NCI-H1436 (cell line): ENCODE measurements at regions not wholly inside any gene's neighbourhood (a gene's known extent, or its start where the extent isn't known, plus 50 kb on each side); places are given as distances from the start of the nearest gene placed in this dataset.
"Not testable (repeated sequence)": the region's sequence is repeated elsewhere in the genome, so short reads cannot be mapped to it uniquely, and the experiment has no call there.

Source experiments
- DNase-seq: peaks from one replicate; lab custom pipeline; 2025; lab: John Stamatoyannopoulos, UW

DNA sequence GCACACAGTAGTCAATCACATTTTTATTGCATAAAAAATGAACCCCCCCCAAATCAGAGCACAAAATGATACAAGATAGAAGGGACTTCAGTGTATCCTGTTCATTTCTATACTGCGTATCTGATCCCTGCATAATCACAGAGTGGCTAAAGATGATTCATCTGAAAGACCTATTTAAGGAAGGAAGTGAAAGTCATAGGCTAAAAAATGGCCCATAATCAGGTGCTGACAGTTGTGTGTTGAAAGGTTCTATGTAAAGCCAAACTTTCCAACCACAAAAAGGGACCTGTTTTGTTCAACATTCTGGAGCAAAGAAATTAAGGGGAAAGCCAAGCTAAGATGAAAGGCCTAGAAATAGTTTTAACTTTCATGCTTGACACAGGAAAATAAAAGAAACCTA lies 147.8 kb upstream of the ATP2B1 start:
- DNase-seq, result no peak

DNA sequence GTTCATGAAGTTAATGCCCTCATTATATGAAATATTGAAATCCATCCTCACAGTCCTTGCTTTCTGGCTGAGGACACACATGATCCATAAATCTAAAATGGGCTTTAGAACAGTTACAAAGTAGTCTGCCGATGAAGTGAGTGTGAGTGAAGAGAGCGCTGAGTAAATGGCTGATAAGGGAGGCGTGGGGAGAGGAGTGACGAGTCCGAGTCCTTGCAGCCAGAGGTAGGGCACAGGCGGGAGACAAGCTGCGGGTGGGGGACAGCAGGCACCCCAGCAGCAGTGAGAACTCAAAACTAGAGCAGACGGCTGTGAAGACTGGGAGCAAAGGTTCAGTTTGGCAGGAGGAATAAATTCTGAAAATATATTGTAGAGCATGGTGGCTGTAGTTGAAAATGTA lies 140.1 kb upstream of the ATP2B1 start:
- no peak for DNase-seq

DNA sequence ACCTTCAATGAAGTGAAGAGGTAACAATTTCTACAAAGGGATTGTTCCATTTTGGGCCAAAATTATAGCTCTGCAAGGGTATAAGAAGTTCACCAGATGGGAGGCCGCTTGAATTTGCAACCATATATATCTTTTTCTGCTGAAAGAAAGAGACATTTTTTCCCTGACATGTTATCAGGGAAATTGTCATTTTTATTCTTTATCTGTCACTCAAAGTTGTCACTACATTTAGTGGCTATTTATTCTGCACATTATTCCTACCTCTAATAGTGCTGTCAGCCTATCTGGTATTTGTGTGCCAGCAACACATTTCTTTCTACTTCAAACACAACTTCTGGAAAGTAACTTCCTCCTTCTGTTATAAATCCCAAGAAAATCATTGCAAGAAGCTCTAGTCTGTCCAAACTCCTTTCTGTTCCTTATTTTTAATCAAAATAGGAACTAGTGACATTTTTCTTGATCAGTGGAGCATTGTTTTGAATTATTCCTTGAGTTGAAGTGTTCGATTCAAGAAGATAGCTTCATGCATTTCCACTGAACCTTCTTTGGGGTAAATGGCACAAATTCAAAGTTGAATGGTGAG lies 137.9 kb upstream of the ATP2B1 start:
- DNase-seq, result no peak

DNA sequence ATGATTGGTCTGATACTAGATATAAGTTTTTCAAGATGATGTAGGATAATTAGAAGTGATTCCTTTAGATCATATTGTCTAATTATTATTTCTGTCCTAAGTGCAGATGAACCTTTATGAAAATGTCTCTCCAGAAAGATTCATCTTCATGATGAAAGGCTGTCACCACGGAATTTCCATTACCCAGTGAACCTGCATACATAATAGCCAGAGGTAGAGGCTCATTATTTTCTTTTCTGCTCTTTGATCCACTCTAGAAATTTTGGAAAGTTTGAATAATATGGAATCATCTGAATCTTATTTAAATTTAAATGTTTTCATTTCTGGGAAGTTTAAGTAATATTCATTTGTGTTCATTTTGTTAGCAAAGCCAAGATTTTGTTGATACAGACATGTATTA lies 137.1 kb upstream of the ATP2B1 start:
- no peak for DNase-seq

DNA sequence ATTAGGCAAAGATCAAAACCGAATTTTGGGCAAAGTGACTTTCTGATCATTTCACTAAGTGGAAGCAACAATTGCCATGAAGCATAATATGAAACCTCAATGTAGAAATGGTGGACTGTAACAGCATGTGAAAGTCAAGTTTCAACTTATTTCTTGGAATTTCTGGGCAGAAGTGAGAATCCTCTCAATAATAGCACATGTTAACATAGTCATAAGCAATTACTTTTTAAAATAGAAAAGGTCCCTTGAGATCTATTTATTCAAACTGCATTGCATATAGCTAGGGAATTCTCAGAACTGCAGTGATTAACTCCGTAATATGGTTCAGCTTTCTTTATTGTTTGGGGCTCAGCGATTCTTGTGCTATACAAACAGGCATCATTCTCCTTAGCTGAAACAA lies 136.7 kb upstream of the ATP2B1 start:
- DNase-seq, result no peak

DNA sequence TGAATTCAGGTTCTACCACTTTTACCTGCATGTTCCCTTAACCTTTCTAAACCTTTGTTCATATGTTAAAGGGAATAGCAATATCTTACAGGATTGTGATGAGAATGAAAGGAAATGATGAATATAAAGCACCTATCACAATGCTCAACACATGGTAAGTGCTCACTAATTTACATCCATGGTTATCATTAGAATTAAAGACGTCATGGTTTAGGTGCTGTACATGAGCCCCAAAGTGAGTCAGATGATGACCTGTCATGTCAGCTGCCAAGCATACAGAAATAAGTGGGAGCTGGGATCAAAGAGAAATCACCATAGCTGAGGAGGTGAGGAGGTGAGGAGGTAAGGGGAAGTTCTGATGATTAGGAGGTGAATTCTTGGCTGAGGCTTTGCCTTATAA lies 135.9 kb upstream of the ATP2B1 start:
- DNase-seq, result no peak

DNA sequence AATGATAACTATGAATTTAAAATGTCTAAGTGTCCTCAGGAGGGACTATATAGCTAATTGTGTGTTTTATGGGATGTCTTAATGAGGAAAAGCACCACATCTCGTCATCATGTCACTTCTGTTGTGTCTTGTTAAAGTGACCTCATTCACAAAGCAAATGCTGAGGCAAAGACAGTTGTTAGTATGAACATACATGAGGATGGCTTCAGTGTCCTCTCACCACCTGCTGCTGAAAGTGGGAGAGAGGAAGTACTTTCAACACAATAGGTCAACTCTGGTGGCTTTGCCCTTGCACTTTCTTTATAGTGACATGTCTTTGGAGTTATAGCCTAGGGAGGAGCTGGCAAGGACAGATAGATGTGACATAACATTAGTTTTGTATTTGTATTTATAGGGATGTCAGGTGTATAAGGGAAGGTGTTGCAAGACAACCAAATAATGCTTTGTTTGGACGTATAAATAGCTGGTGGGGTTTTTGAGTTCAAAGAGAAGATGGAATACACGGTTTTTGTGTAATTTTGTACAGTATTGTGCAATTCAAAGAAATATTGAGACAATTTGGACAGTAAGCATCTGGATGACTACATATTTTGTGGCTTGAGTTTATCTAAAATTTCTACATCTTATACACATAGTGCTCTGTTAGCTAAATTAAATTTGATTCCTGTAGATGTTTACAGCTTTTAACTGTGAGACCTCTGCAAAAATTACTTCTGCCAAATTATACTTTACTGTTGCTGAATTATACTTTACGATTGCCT lies 131.7 kb upstream of the ATP2B1 start:
- no peak for DNase-seq

DNA sequence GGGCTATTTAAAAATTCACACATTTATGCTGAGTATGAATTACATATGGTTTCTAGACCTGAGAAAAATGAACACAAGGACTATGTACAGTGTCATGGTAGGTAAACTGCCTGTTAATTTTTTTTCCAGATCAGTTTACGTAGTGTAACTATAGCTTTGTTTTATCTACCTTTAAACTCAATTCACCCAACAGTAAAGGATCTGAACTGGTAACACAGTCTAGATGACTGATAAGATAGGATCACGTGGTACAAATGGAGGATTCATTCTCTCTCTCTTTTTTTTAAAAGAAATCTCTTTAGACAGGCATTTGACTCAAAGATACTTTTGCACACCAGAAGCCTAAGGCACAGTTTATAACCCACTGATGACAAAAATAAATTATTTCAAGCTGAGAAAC lies 130.8 kb upstream of the ATP2B1 start:
- DNase-seq, result no peak

DNA sequence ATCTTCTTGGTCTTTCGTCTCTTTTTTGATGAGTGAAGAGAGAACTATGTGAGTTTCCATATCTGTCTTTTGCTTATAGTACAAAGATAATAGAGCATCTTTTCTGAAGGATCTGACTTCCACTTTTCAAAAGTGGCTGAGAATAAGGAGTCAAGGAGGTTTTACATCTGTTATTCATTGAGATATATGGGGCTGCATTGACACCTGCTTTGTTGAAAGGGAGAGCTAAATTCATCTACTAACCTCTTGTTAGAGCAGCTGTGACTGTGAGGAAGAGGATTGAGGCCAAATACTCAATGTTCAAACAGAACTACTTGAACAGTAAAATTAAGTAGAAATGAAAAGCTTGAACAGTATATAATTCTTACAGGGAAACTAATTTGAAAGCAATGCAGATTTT lies 130.2 kb upstream of the ATP2B1 start:
- no peak for DNase-seq

DNA sequence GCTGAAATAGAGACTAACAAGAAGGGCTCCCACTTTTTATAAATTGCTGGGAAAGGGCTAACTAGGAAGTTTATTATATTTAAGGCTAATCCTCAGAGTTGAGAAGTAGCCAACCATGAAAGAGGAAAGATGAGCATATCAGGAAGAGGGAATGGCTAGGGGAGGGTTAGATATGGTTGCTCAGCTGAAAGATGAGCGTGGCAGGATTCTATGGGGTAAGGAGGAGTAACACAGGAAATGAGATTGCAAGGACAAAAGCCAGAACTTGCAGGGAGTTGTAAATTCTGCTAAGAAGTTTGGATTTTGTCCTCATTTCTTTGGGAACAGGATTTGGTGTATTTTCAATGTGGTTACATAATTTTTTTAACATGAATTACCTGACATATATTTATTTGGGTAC lies 127.4 kb upstream of the ATP2B1 start:
- DNase-seq, result no peak

DNA sequence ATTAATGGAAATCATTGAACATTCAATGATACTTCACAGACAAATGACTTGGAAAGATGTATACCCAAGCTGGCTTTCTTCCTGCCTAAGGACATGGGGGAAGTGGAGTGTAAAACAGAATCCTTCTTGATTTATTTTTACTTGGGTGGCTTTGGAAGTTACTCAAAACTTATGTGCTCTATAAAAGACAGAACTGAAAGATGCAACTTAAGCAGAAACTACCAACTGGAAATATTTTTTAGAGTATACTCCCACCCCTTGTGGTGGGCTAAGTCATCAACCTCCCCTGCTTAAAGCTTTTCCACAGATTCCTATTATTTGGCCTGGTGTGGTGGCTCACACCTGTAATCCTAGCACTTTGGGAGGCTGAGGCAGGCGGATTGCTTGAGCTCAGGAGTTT lies 126.0 kb upstream of the ATP2B1 start:
- DNase-seq, result no peak

DNA sequence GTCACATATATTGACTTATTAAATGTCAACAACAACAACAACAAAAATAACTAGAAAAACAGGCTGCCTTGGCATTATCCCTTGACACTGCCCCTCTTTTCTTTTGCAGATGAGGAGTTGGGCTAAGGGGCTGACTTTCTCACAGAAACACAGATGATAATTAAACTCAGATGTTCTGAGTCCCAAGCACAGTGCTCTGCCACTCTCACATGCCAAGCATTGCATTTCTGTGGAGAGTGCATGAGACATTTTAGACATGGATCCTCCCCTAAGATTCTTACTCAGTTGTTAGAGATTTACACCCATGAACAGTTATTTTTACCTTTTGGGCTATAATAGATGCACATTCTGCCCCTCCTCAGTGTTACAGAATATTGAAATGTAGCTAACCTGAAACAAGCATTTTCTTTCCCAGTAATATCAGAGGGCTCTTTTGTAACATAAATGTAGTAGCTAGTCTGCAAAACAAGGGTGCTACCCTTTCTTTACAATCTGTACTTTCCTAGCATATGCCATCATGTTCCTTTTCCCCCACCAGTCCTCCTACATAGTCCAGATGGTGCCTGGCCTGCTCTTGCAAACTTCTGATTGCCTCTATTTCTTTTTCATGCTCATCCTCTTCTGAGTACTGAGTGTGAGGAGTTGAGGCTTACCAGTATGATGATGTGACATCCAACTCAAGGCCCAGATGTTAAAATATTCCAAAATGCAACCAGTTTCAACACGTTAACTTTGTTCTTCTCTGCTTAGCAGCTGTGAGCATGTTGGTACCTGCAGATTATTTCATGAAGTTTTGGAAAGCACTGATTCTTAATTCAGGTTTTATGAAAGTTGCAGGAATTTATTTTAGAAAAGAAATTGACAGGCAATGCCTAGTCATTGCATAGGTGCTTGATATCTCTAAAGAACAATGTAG lies 125.0 kb upstream of the ATP2B1 start:
- no peak for DNase-seq

DNA sequence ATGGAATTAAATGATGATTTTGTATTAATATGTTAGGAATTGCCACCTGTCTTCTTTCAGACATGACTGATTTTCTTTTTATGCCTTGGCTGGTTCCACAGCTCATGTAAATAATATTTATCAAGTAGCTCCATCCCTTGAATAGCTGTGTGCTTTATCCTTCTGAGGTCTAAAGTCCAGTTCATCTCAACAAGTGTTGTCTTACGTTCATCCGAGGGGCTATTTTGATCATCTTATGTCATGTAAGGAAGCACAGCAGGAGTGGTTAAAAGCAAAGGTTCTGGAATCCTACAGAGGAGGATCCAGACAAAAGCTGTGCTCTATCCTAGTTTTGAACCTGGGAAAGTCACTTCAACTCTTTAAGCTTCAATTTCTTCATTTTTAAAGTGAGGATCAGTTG lies 123.7 kb upstream of the ATP2B1 start:
- no peak for DNase-seq

DNA sequence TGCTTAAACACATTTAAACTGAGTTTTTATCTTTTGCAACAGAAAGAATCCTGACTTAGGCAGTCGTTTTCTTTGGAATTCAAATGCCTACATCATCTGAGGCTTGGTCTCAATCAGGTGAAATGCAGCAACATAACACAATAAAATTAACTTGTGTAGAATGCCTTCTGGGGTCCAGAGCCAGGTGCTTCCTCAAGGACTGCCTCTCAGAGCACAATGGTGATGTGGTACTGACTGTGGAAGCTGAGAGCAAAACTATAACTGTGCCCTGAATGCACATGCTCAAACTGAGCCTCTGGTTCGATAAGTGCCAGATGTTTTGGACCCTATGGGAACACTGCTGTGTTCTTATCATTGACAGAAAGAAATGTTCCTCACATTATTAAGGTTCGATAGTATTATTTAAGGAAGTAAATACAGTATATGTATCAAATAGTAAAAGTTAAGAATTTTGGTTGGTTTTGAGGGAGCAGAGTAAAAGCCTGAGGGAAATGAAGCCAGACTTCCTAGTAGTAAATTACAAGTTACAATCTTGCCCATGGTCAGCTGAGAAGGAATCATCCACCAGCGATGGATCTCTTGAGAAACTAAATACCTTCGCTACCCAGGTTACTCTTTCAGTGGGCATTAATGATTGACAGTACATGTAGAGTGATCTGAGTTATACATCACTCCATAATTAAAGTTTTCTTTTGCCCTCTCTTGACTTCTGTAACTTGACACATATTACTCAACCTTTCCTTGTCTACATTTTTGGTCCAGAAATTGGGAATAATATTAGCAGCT lies 122.9 kb upstream of the ATP2B1 start:
- DNase-seq, result no peak

DNA sequence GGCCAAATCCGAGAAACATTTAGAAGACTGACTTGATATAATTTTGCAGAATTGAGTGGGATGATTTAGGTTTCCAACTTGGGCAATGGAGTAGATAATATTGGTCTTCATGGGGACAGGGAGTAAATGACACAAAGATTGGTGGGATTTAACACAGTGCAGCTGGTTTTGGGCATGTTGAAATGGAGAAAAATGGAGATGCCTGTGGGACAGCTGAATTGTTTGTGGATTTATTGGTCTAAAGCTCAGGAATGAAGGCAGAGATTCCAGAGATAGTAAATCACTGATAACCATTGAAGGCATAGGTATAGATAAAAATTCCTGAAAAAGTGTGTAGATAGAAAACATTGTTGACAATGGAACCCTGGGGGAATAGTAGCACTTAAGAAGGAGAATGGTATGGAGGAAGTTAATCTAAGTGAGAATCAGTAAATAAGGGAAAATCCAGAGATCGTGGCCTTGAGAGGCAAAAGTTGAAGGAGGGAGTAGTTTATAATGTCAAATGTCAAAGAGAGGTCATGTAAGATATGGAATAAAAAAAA lies 120.9 kb upstream of the ATP2B1 start:
- no peak for DNase-seq

DNA sequence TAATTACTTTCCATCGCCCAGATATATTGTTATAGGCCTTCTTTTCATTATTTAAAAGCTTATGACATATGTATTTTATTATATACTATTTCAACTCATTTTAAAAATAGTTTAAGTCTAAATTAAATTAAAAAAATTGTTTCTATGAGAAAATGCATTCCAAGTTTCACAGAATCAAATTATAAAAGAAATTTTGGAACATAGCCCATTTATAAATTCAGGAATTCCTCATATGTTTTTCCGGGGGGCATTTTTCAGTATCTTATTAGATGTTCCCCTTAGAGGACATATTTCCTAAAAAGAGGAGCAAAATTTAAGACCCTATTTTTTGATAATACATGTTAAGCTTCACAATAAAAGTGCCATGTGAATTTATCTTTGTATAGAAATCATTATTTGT lies 119.9 kb upstream of the ATP2B1 start:
- DNase-seq, result no peak

DNA sequence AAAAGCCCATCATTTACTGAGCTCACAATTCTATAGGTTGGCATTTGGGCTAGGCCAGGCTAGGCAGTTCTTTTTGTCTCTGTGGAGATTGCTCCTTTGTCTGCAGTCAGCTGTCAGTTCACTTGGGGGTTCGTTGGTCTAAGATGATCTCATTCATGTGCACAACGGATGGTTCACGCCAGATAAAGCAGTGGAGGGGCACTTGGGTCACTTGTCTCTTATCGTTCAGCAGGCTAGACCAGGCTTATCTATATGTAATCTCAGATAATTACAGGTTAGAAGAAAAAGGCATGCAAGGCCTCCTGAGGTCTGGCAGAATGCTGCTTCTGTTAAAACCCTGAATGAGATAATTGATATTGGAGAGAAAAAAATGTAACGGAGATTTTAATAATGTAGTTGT lies 119.0 kb upstream of the ATP2B1 start:
- no peak for DNase-seq

DNA sequence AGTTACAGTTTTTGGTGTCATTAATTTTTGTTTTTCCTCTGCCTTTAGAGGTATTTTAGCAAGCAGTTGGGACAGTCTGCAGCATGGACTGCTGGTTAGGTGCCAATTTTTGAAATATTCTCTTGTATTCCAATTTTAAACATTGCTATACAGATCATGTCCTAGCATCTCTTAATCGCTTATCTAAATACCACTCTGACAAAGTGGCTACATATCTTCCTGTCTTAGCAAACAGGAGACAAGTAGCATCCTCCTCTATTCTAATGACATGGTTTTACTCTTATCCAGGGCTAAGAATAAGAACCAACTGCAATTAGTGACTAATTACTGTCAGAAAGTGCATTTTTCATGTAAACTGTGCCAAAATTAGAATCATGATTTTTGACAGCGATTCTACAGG lies 117.8 kb upstream of the ATP2B1 start:
- no peak for DNase-seq

DNA sequence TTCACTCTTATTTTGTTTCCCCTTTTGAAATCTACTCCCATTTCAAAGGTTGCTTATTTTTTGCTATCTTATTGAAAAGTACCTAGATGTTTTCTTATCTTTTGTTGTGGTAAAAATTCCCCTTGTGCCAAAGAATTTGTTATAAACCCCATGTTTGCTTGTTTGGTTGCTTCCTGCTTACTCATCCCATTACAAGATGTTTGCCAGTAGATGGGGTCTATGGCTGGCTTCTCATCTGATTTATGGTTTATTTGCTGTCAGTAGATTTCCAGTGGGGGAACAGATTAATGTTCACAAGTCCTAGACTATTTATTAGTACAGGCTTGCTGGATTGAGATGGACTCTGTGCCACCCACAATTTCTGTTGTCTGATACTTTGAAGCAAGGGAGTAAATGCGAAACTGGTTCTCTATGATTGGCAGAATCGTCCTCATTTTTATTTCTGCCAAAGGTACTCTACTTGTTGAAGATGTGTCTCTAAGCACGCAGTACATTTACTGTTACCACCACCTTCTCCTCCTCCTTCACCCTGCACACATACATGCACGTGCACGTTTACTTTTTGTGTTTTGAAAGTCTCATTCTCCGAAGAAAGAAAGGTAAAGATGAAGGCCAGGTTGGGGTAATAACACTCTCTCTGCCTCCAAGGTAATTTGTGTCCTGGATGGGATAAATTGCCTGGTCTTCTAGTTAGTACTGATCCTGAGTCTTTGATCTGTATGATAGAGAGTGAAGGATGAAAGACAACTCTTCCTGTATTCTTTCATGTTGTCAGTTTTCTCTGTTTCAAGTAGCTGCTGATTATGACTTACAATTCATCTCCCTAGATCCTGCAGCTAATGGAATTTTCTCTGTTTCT lies 117.2 kb upstream of the ATP2B1 start:
- DNase-seq, result no peak

DNA sequence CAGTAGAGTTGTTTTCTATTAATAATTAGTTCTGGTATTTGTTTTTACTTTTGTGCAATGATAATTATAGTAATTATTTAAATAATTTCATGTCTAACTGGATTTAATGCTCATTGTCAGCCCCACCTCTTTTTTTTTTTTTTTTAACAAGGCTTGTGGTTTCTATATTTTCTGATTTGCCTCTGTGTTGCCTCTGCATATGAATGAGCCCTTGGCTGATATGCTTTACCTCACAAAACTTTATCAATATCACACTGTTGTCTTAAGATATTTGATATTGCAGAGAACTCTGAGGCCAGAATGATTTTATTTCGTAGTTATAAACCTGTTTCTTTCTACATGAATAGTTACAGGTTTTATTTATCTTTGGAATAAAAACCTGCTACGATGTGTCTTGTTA lies 116.2 kb upstream of the ATP2B1 start:
- DNase-seq, result no peak

DNA sequence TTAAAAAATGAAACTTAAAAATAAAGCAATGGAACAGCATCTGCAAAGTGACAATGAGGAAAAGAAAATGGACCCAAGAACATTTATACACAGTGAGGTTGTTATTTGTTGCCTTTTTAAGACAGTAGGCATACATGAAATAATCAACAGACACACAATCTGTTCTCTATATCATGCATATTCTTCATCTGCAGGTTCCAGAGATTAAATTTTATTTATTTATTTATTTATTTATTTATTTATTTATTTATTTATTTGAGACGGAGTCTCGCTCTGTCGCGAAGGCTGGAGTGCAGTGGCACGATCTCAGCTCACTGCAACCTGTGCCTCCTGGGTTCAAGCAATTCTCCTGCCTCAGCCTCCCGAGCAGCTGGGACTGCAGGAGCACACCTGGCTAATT lies 114.4 kb upstream of the ATP2B1 start:
- not testable (repeated sequence) for DNase-seq
